ENCODE measurements at regions not wholly inside any gene's neighbourhood (a gene's known extent, or its start where the extent isn't known, plus 50 kb on each side); places are given as distances from the start of the nearest gene placed in this dataset.
"Not testable (repeated sequence)": the region's sequence is repeated elsewhere in the genome, so short reads cannot be mapped to it uniquely, and the experiment has no call there.

DNA sequence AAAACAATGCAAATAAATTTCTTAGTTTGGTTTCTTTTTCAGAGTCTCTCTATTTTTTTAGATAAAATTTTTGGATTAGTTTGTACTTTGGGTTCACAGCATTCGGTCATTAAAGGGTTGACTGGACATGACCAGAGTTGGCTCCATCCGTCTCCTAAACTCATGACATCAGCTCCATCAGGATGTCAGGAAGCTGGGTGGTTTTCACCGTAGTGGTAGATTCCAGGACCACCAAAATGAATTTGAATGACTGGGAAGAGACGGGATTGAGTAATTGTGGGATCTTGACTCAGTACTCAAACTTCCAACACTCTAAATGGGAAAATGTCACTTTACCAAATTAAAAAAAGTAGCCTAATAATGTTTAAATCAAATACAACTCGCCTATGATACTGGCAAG, 279.2 kb upstream of the DUSP10 start:
- DNase-seq, result no peak

DNA sequence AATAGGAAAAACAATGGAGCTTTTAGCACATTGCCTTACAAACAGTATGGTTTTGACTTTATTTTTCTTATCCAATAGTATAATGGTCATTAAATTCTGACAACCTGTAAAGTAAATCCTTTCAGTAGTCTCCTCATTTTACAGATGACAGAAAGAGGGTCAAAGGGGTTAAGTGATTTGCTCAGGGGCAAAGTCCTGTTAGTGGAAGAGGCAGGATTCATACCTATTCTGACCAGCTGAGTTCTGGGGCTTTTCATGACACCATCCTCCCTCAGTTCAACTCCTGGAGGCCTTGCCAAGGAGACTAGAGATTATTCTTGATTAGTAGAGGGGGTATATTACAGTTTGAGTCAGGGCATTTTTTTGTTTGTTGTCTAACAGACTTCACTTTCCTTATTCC, 278.7 kb upstream of the DUSP10 start:
- DNase-seq, result no peak

DNA sequence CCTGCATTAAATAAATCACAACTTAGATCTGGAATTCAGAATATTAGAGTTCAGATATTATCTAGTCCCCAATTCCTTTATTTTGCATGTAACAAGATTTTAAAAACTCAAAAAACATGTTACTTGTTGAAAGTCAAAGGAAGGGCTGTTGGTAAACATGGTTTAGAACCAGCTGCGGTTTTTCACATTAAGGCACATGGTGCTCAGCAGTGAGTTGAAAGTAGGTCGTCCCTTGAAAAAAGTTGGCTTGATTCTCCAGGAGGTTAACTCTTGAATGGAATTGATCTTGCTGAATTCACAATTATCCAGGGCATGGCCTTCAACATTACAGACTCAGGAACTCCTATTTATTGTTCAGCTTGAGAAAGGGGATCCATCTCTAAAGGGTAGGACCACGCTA, 277.1 kb upstream of the DUSP10 start:
- DNase-seq, result no peak

DNA sequence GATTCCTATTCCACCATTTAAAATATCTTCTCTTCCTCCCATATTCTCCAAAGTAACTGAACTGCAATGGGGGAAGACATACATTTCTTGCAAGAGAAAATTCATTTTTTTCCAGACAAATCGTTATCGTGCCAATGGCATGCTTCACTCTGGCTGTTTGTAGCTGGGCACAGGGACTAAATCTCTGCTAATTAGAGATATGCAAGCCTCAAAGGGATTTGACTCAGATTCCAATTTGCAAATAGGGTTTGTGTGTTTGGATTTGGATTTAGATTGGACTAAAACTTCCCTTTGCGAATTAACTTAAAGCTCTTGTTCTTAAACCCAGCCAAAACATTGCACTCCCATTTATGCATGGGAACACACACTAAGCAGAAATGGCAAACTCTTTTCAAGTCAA, 276.2 kb upstream of the DUSP10 start:
- DNase-seq, result no peak

DNA sequence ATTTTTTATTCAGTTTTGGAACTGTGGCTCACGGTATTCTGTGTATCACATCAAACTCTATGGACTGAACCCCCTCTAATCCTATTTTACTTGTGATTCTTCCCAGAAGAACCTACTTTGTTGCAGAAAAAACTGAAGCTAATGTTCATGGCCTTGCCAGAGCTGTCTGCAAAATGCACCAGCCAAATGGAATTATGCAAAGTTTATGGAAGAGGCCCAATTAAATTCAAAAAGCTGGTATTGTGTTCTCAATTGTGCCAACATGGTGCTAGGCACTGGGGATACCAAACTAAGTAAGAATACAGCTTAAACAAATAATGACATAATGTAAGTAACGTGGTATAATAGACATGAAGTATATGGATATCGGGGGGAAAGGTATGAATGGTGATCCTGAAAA, 273.8 kb upstream of the DUSP10 start:
- DNase-seq, result no peak

DNA sequence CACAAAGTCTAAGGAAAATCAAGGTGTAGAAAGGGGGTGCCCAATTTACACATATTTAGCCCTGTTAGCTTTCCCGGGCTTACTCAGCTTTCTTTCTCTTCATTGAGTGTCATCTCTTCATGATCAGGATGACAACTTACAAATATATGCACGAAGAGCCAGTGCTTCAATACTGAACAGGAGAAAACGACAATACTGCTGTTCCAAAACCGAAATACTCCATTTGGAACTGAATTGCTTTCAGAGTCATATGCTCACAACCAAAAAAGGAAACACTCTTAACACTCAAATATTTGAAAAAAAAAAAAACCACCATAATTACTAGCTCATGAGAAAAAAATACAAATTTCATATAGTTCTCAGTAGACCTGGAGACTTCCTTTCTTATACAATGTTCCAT, 272.1 kb upstream of the DUSP10 start:
- no peak for DNase-seq

DNA sequence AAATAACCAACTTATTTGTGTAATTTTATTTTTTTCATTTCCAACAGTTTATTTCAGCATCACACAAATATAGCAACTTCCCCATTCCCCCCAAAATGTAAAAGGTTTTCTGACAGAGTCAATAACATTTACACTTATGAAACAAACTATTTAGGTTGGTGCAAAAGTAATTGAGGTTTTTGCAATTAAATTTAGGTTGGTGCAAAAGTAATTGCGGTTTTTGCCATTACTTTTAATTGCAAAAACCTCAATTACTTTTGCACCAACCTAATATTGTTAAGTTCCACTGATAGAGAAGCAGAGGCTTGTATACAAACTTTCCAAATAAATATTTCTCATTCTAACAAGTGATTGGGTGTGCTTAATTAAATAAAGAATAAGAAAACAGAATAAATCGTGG, 270.9 kb upstream of the DUSP10 start:
- DNase-seq, result no peak

DNA sequence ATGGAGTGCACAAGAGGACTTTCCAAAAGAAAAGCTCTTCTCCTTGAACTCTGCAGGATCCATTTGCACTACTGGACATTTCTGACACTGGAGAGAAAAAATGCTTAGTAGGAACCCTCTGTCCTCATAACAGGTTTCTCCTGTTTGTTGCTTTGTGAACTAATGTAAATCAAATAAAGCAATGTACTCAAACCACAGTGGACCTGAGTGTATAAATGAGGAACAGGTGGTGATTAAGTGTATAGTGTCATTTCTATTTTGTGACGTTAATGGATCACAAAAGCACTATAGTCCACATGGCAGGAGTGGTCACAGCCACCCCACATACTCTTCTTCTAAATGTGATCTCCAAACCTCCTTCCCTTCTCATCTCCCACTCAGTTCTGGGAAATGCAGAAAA, 268.4 kb upstream of the DUSP10 start:
- DNase-seq, result no peak

DNA sequence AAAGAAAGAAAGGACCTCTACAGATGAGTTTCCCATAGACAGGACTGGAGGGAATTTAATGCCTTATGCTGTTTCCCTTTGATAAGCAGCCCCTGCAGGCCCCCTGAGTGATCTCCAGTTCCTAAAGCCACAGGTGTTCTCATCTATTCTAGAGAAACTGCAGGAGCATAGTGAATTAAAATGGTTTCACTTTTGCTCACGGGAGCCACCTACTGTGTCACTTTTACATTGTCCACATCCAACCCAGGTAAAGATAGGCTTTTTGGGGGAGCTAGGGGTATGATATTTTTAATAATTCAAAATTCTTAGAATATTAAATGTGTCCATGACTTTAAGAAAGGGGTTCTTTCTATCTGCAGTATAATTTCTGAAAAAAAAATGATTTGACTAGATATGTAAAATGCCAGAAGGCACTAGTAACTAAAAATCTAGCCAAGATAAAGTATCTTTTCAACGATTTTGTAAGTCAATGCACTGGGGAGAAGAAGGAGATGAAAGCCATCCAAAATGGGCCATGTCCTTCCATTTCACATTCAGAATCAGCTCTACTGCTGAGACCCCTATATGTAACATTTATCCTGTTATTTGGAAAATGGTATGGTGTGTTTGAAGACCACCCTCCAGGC, 267.3 kb upstream of the DUSP10 start:
- peak in 1 of 2 experiments; percentile 9 for DNase-seq

DNA sequence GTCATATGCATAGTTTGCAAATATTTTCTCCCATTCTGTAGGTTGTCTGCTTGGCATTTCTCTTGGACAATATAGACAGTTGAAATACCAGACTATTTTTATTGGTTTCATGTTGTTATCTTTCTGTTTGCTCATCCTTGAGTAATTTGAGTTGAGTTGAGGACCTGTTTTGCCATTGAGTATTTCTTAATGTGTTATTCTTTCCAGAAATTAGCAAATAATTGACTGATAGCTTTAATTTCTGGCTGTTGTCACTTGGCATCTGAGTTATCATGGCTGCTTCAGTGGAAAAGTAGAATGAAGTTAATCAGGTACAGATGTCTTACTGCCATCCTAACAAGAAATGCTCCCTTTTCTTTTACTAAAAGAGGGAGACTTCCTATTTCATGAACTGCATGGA, 264.8 kb upstream of the DUSP10 start:
- DNase-seq, result no peak

DNA sequence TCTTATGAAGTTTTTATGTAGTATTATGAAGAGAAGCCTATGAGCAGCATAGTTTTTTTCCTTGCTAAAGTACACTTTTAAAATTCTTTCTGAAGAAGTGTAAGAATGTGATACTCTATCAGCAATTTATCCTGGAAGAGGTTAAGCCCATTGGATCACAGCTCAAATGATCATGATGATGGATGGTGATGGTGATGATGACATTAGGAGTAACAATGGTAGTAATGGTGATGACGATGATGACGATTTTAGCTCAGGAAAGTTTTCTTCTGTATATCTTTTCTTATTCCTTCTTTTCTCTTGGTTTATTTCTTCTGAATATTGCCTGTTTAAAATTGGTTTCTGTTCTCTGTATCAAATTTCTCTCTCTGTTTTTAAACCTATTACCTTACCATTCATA, 262.9 kb upstream of the DUSP10 start:
- no peak for DNase-seq

DNA sequence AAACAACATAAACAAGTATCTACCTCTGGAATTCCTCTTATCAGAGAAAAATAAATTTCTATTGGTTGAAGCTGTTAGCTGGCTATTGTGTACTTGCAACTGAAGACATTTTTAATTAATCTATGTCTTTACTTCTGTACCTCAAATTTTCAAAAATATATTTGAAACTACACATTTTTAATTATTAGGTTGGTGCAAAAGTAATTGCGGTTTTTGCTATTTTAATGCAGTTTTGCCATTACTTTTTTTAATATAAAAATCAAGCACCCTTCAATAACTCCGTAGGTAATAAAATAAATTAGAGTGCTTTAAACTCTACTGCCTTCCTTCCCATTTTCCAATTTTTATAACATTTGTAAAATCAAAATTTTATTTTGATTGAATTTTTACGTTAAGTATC, 262.1 kb upstream of the DUSP10 start:
- DNase-seq, result no peak

DNA sequence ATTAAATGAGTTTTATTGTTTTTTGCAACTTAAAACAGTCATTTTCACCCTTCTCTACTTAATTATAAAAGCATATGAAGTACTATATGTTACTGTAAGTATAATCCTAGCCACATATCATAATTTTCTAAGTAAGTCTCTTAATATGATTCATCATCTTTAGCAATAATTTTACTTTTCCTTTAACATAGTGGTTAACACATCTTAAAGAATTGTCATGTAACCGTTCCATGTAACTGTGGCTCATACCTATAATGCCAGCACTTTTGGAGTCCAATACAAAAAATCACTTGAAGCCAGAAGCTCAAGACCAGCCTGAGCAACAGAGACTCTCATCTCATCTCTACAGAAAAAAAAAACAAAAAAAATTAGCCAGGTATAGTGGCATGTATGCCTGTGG, 260.6 kb upstream of the DUSP10 start:
- DNase-seq, result no peak

DNA sequence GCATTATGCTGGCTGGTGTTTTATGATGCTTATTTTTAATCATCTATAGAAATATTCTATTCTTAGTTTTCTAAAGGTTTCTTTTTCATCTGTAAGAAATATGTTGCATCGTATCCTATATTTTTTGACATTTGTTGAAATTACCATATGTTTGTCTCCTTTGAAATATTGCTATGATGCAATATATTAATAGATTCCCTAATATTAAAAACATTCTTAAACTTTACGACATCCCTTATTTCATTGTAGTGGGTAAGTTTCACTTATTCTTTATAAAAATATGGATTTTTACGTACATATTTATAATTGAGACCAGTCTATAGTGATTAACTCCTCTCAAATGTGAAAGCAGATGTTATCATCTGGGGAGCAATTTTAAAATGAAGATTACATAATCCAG, 258.2 kb upstream of the DUSP10 start:
- DNase-seq, result no peak

DNA sequence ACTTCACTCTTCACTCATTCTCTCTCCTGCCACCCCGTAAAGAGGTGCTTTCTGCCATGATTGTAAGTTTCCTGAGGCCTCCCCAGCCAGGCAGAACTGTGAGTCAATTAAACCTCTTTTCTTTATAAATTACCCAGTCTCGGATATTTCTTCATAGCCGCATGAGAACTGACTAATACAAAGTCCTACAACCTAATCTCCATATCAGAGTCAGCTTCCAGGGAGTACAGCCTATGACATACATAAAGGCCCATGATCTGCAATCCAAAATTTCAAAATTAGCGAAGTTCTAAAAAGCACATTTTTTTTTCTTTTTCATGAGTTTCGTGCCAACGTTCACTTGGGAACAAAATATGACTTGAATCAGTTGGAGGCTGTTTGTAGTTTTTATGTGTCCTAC, 256.9 kb upstream of the DUSP10 start:
- no peak for DNase-seq

DNA sequence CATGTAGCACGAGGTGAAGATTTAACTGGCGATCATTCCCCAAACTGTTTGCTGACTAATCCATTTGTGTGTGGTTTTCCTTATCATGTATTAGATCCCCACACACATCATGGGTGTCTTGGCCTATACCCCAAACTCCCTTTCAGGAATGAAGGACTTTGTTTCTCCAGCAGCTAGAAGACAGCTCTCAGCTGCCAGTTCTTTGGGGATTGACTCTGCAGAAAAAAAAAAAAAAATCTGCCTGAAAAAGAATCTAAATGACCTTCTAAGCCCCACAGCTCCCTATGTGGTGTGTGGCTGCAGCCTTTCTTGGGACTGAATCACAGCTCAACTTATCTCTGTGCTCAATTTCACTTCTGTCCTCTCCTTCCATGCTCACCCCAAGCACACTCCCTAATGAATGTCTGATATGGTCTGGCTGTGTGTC, 256.3 kb upstream of the DUSP10 start:
- DNase-seq, result no peak

DNA sequence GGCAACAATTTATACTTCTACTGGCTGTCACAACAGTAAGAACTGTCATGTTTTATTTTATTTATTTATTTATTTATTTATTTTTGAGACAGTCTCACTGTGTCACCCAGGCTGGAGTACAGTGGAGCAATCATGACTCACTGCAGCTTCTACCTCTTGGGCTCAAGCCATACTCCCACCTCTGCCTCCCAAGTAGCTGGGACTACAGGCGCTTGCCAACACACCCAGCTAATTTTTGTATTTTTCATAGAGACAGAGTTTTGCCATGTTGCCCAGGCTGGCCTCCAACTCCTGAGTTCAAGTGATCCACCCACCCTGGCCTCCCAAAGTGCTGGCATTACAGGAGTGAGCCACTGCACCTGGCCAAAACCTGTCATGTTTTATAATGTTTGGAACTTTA, 255.1 kb upstream of the DUSP10 start:
- DNase-seq, result not testable (repeated sequence)

DNA sequence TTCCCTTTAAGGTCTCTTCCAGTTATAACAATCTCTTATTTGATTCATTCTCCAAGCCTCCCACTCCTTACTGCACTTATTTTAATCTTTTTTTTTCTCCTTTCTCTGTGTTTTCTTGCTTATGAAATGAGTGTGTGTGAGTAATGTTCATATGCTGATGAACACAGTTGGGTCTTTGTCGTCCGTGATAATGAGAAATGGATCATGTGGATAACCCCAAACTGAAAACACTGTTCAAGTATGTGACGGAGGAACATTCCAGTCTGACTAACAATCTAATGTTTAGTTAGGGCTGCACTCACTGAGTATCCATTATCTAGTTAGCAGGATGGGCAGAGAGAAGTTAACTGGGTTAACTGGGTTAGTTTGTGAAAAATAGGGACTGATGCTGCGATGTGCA, 253.1 kb upstream of the DUSP10 start:
- DNase-seq, result no peak

DNA sequence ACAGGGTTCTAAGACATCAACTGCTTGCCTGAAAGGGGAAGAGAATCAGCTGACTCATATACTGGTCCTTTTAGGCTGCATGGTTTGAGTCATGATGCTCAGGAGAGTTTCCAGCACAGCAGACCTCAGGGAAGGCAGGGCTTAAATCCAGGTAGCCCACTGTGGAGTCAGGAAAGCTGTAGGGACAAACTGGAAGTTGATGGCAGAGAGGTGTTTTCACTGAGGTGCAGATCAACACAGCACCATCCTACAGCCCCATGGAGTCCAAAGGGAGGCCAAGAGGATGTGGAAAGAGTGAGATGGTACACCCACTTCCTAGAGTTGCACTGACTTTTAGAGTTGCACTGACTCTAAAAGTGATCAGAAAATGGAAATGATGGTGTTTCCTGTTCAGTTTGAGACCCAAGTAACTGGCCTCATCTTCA, 252.4 kb upstream of the DUSP10 start:
- no peak for DNase-seq

DNA sequence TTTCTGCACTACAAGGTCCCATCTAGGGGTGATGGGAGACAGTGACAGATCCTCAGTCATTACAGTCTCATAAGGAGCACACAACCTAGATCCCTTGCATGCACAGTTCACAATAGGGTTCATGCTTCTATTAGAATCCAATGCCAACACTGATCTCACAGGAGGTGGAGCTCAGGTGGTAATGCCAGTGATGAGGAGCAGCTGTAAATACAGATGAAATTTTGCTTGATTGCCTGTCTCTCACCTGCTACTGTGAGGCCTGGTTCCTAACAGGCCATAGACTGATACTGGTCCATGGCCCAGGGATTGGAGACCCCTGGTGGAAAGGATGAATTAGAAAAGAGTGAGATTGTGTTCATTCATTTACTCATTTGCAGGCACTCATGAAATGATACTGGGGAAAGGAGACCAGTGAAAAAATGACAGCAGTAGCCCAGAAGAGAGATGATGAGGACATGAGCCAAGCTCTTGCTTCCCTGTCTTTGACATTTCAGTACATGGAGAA, 251.6 kb upstream of the DUSP10 start:
- DNase-seq, result no peak

DNA sequence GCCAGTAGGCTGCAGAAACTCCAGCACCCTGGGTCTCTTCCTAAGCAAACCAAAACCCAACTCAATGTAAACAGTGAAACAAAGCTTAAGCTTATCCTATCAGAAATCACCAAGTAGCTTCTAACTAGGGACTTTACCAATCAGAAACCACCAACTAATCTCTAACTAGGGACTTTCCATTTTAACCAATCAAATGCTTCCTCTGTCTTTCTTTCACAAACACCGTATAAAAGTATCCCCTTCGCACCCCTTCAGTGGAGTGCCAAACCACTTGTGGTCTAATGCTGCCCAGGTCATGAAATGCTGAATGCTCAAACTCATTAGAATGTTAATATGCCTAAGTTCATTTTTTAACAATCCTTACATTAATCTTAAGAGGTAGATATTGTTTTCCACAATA, 250.5 kb upstream of the DUSP10 start:
- DNase-seq, result no peak

DNA sequence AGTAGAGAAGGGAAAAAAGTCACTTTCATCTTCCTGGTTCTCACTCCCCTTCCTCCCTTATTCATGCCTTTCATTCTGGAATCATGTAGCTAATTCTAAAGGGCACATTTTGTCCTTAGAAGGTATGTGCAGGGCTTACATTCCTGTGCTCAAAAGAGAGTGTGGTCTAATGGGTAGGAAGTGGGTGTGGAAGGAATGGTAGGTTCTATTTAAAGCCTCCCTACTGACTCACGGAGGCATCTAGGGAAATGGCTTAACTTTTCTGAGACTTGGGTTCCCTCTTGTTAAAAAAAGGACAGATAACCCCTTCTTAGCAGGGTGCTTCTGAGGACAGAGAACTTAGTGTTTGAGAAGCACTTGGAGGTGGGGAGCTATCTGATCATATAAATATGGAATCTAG, 249.3 kb upstream of the DUSP10 start:
- no peak for DNase-seq

DNA sequence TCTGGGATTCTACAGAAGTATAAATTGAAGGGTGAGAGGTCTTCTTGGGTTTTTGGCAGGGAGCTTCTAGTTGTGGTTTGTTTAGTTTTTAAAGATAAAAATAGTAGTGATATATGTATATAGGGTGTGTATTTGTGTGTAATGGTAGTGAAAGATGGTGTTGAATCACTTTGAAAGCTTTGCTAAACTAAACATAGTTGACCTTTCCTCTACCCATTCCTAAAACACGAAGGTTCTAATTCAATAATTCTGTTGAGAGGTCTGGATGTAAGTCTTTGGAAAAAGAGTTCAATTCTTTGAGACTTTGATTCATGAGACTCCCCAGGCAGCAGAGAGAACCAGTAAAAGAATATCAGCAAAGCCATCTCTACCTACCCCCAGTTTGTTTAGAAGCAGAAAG, 247.9 kb upstream of the DUSP10 start:
- no peak for DNase-seq

DNA sequence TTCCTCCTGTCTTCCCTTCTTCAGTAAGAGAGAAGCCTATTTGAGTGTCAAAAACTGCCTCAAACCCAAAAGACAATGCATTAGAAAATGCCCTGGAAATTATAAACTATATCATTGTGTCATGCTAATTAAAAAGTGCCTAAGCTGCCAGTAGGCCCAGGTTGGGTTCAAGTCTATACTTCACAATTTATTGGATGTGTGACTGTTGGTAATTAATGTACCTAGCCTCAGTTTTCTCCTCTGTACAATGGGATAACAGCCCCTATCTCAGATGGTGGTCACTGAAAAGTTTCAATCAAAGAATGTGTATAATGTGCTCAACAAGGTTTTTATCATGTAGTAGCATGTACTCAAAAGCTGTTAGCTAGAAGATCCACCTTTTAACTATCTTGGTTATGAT, 246.9 kb upstream of the DUSP10 start:
- DNase-seq, result no peak

DNA sequence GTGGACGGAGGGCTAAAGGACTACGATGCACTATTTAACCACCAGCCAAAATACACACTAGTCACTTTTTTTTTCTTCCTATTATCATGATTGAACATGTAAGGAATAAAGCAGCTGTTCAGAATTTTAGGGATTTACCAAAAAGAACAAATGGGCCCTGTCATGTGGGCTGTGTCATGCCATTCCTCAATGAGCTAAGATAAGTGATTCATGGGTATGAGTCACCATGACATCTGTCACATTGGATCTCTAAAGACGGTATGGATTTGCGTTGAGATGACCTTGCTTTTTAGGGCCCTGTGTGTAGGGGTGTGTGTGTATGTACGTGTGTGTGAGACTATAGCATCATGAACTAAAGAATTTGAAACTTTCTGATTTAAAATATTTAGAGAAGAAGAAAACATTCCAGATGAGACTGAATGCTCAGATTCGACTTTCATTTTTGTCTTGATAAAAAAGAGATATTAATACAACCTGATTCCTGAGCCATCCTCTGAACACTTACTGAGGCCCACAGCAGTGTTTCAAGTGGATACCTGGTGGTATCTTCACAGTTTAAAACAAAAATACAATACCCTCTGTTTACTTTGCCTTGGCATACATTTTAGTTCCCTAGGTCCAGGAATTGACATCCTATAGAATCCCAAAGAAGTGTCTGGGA, 246.1 kb upstream of the DUSP10 start:
- DNase-seq, result peak in 1 of 2 experiments; percentile 3
